Liver (tissue), 7 donors: ENCODE measurements at regions not wholly inside any gene's neighbourhood (a gene's known extent, or its start where the extent isn't known, plus 50 kb on each side); places are given as distances from the start of the nearest gene placed in this dataset.
"Not testable (repeated sequence)": the region's sequence is repeated elsewhere in the genome, so short reads cannot be mapped to it uniquely, and the experiment has no call there.

Experiments
- DNase-seq: peaks from one replicate; pipeline ENCODE4 v3.0.0-alpha.2; 2017; ENCODE audit warnings: low spot score
- H3K27ac ChIP-seq, 2 donors: one replicate each; pipeline ENCODE4 v1.7.0; 2013; ENCODE audit warnings: inconsistent platforms in 2 of 2, low read length in 2 of 2, control low read depth in 1 of 2, low read depth in 1 of 2, mild to moderate bottlenecking in 1 of 2
- H3K27me3 ChIP-seq, 4 donors: one replicate each; pipeline versions ENCODE4 v1.6.1 to v1.7.0; 2013; ENCODE audit warnings: low read length in 3 of 4, inconsistent platforms in 1 of 4, mild to moderate bottlenecking in 1 of 4, moderate library complexity in 1 of 4; ENCODE audit not compliant: control insufficient read depth in 4 of 4, insufficient read depth in 4 of 4
- H3K36me3 ChIP-seq, 4 donors: one replicate each; pipeline versions ENCODE4 v1.6.1 to v1.7.0; 2013; ENCODE audit warnings: low read length in 3 of 4, mild to moderate bottlenecking in 3 of 4, low read depth in 1 of 4, moderate library complexity in 1 of 4; ENCODE audit not compliant: control insufficient read depth in 4 of 4, insufficient read depth in 3 of 4
- H3K4me1 ChIP-seq, 4 donors: one replicate each; pipeline versions ENCODE4 v1.6.1 to v1.7.0; 2013; ENCODE audit warnings: low read length in 3 of 4, mild to moderate bottlenecking in 3 of 4, moderate library complexity in 1 of 4; ENCODE audit not compliant: control insufficient read depth in 4 of 4, insufficient read depth in 4 of 4
- H3K4me3 ChIP-seq, 3 donors: one replicate each; pipeline versions ENCODE4 v1.6.1 to v1.7.0; 2013; ENCODE audit warnings: low read length in 3 of 3, control low read depth in 1 of 3, low read depth in 1 of 3, mild to moderate bottlenecking in 1 of 3
- H3K9ac ChIP-seq, 2 donors: one replicate each; pipeline ENCODE4 v1.7.0; 2013; ENCODE audit warnings: low read length in 2 of 2, mild to moderate bottlenecking in 2 of 2, moderate library complexity in 2 of 2, control low read depth in 1 of 2, low read depth in 1 of 2
- H3K9me3 ChIP-seq, 4 donors: one replicate each; pipeline versions ENCODE4 v1.6.1 to v1.7.0; 2013; ENCODE audit warnings: low read length in 3 of 4; ENCODE audit not compliant: control insufficient read depth in 4 of 4
- FOXA1 ChIP-seq: IDR thresholded peaks from 2 replicates; pipeline ENCODE4 v1.6.1; 2016; ENCODE audit warnings: antibody characterized with exemption
- FOXA2 ChIP-seq: IDR thresholded peaks from 2 replicates; pipeline ENCODE4 v1.6.1; 2016; ENCODE audit warnings: antibody characterized with exemption
- GABPA ChIP-seq, 2 donors: IDR thresholded peaks in 1 of 2; conservative IDR thresholded peaks in 1 of 2; 2 replicates each; pipeline ENCODE4 v1.6.1; 2016; ENCODE audit warnings: antibody characterized with exemption in 2 of 2, mild to moderate bottlenecking in 1 of 2, moderate library complexity in 1 of 2
- HNF4G ChIP-seq: IDR thresholded peaks from 2 replicates; pipeline ENCODE4 v1.6.1; 2016; ENCODE audit warnings: antibody characterized with exemption
- SP1 ChIP-seq: IDR thresholded peaks from 2 replicates; pipeline ENCODE4 v1.6.1; 2018; ENCODE audit warnings: antibody characterized with exemption, mild to moderate bottlenecking
- YY1 ChIP-seq: IDR thresholded peaks from 2 replicates; pipeline ENCODE4 v1.6.1; 2016; ENCODE audit warnings: antibody characterized with exemption, mild to moderate bottlenecking
- WGBS: extraction: QIAGEN DNeasy Blood & Tissue Kit; methylation state at CpG from one replicate; pipeline ENCODE4 v1.1.7; 2013; 5-methylcytosine and 5-hydroxymethylcytosine counted together
- TF ChIP-seq, protein P1 (sequence below): IDR thresholded peaks from 2 replicates; pipeline ENCODE4 v1.6.1; 2016; ENCODE audit warnings: antibody characterized with exemption
- TF ChIP-seq, protein P2 (sequence below): IDR thresholded peaks from 2 replicates; pipeline ENCODE4 v1.6.1; 2016; ENCODE audit warnings: antibody characterized with exemption
- donor health status: healthy.
- donor health status: healthy.
- donor health status: healthy.
- donor health status: healthy.

DNA sequence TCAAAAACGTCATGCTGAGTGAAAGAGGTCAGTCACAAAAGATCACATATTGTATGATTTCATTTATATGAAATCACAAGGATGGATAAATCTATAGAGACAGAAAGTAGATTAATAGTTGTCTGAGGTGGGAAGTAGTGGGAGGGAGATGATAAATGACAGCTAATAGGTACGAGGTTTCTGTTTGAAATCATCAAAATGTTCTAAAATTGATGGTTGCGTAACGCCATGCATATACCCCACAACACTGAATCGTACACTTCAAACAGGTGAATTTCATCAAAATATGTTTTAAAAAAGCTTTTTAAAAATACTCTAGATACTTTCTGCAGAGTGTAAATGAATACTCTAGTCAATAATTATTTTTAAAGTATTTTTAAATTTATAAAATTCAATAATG lies 303.0 kb upstream of the STAC start (continued):
- TF ChIP-seq, protein P1, sequence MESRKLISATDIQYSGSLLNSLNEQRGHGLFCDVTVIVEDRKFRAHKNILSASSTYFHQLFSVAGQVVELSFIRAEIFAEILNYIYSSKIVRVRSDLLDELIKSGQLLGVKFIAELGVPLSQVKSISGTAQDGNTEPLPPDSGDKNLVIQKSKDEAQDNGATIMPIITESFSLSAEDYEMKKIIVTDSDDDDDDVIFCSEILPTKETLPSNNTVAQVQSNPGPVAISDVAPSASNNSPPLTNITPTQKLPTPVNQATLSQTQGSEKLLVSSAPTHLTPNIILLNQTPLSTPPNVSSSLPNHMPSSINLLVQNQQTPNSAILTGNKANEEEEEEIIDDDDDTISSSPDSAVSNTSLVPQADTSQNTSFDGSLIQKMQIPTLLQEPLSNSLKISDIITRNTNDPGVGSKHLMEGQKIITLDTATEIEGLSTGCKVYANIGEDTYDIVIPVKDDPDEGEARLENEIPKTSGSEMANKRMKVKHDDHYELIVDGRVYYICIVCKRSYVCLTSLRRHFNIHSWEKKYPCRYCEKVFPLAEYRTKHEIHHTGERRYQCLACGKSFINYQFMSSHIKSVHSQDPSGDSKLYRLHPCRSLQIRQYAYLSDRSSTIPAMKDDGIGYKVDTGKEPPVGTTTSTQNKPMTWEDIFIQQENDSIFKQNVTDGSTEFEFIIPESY, result no peak

DNA sequence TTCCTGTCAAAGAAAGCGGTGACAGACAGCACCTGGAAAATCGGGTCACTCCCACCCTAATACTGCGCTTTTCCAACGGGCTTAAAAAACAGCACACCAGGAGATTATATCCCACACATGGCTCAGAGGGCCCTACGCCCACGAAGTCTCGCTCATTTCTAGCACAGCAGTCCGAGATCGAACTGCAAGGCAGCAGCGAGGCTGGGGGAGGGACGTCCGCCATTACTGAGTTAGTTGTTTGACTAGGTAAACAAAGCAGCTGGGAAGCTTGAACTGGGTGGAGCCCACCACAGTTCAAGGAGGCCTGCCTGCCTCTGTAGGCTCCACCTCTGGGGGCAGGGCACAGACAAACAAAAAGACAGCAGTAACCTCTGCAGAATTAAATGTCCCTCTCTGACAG lies 297.3 kb upstream of the STAC start:
- not testable (repeated sequence) for H3K9me3 ChIP-seq, H3K27ac ChIP-seq, H3K9ac ChIP-seq, H3K36me3 ChIP-seq, H3K4me1 ChIP-seq, H3K4me3 ChIP-seq, DNase-seq, H3K27me3 ChIP-seq
- WGBS, result 89% methylated on average over 12 of the region's 12 CpGs

DNA sequence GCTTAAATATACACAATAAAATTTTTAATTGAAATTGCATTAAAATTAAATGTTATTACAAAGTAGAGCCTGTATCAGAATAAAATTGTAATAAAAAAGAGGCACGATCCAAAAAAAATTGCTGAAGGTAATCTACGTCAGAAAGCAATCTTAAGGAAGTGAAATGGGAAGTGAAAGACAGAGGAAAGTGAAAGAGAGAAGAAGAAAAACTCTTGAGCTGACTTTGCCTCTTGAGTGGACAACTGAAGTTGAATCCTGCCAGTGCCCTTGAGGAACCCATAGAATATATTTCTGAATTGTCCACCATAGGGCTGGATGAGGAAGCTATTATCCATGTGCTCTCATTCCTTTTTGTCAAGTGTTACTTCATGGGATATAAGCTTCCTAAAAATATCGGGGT lies 285.1 kb upstream of the STAC start:
- no peak overlapping the region for H3K9ac ChIP-seq
- DNase-seq, result no peak
- H3K36me3 ChIP-seq, result no peaks in the 10 kb centered on the region
- TF ChIP-seq, protein P2, sequence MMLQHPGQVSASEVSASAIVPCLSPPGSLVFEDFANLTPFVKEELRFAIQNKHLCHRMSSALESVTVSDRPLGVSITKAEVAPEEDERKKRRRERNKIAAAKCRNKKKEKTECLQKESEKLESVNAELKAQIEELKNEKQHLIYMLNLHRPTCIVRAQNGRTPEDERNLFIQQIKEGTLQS, result no peak
- TF ChIP-seq HNF4G (no peak), YY1 (no peak), GABPA (IDR thresholded peaks at IDR 0.05 in 1 of 2, conservative IDR thresholded peaks at IDR 0.05 in 1 of 2) (no peak), FOXA1 (no peak)
- no peaks in the 10 kb centered on the region for H3K9me3 ChIP-seq
- no peaks in the 10 kb centered on the region for H3K4me1 ChIP-seq
- peaks cover 0 to 5% (median 2%) of the 10 kb centered on the region in 4 donors for H3K27me3 ChIP-seq
- WGBS, result 79% methylated on average over 3 of the region's 3 CpGs
- H3K4me3 ChIP-seq, result no peak overlapping the region
- no peak overlapping the region for H3K27ac ChIP-seq

DNA sequence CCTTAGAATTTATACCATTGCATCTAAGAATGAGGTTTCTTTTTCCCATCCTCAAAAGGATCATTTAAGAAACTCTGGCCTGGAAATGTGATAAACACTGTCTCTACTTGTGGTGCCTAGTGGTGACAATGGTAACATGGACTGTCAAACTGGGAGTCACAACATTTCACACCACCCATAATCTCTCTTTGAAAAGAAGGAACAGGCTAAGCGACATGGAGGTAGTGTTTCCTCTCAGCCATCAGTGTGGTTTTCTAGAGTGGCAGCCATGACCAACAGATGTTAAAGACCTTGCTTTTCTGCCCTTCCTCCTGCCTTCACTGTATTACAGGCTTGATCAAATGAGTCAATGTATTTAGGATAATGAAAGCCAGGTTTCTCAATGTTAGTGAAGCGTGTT lies 283.1 kb upstream of the STAC start:
- no peak for TF ChIP-seq FOXA2
- Histone ChIP-seq H3K4me3 (no peak overlapping the region), H3K27ac (no peak overlapping the region), H3K9me3 (no peaks in the 10 kb centered on the region), H3K36me3 (no peaks in the 10 kb centered on the region), H3K9ac (no peak overlapping the region), H3K4me1 (no peaks in the 10 kb centered on the region), H3K27me3 (peaks cover 0 to 5% (median 2%) of the 10 kb centered on the region in 4 donors)
- WGBS, result 75% methylated on average over 2 of the region's 2 CpGs
- no peak for DNase-seq

DNA sequence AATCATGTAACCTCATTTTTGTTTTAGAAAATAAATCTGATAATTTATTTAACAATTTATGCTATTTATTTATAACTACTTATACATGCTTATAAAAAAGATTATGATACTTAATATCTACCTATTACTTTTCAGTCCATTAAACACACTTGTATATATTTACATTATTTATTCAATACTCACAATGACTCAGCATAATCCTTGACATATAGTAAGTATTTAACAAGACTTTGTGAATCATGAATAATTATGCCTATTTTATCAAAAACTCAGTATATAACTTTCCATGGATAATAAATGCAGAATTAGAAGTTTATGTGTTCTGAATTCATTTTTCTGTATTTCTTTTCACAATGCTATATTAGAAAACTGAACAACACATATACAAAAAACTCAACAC lies 266.0 kb upstream of the STAC start:
- Histone ChIP-seq H3K9ac (no peak overlapping the region), H3K36me3 (no peaks in the 10 kb centered on the region), H3K4me3 (no peak overlapping the region), H3K9me3 (no peaks in the 10 kb centered on the region), H3K4me1 (no peaks in the 10 kb centered on the region), H3K27me3 (peaks cover 0 to 2% (median 0%) of the 10 kb centered on the region in 4 donors), H3K27ac (no peak overlapping the region)
- no peak for TF ChIP-seq SP1
- no peak for DNase-seq
